DOHH2 (cell line): ENCODE measurements at regions not wholly inside any gene's neighbourhood (a gene's known extent, or its start where the extent isn't known, plus 50 kb on each side); places are given as distances from the start of the nearest gene placed in this dataset.

Experiments
- H3F3A ChIP-seq: fragments of 200-600 bp; sonication (generic), shearing (Covaris generic); 2 replicates; pipeline ENCODE4 v1.6.0; 2016; ENCODE audit warnings: antibody characterized with exemption, mild to moderate bottlenecking; ENCODE audit not compliant: control insufficient read depth, insufficient read depth
- H3K27ac ChIP-seq: fragments of 200-600 bp; sonication (generic); 2 replicates; pipeline ENCODE4 v1.5.1; 2014; ENCODE audit warnings: low read depth, mild to moderate bottlenecking, low read length, moderate library complexity
- H3K27me3 ChIP-seq: fragments of 200-600 bp; sonication (generic); 2 replicates; pipeline ENCODE4 v1.6.1; 2014; ENCODE audit warnings: mild to moderate bottlenecking, low read length, mixed read lengths; ENCODE audit not compliant: control insufficient read depth
- H3K36me3 ChIP-seq: fragments of 200-600 bp; sonication (generic); 2 replicates; pipeline ENCODE4 v1.6.1; 2014; ENCODE audit warnings: mild to moderate bottlenecking, low read length, moderate library complexity, mixed read lengths; ENCODE audit not compliant: control insufficient read depth
- H3K4me1 ChIP-seq: fragments of 200-600 bp; sonication (generic); 2 replicates; pipeline ENCODE4 v1.6.1; 2014; ENCODE audit warnings: mild to moderate bottlenecking, low read length, mixed read lengths; ENCODE audit not compliant: control insufficient read depth
- H3K4me2 ChIP-seq: fragments of 200-600 bp; sonication (generic); 2 replicates; pipeline ENCODE4 v1.6.0; 2014; ENCODE audit warnings: mild to moderate bottlenecking, low read length, moderate library complexity
- H3K4me3 ChIP-seq: fragments of 200-600 bp; sonication (generic); 2 replicates; pipeline ENCODE4 v1.5.1; 2014; ENCODE audit warnings: mild to moderate bottlenecking, low read length, mixed read lengths
- H3K79me2 ChIP-seq: fragments of 200-600 bp; sonication (generic); 2 replicates; pipeline ENCODE4 v1.6.1; 2014; ENCODE audit warnings: mild to moderate bottlenecking, low read length, mixed read lengths; ENCODE audit not compliant: control insufficient read depth
- H3K9me2 ChIP-seq: fragments of 200-600 bp; sonication (generic); replicated peaks from 2 replicates; pipeline ENCODE4 v1.6.1; 2014; ENCODE audit warnings: mild to moderate bottlenecking, low read length, mixed read lengths; ENCODE audit not compliant: control insufficient read depth
- H3K9me3 ChIP-seq: fragments of 200-600 bp; sonication (generic); 2 replicates; pipeline ENCODE4 v1.6.1; 2014; ENCODE audit warnings: antibody characterized with exemption, low read length, mixed read lengths; ENCODE audit not compliant: control insufficient read depth, insufficient read depth
- H4K20me1 ChIP-seq: fragments of 200-600 bp; sonication (generic); 2 replicates; pipeline ENCODE4 v1.6.0; 2014; ENCODE audit warnings: low read depth, mild to moderate bottlenecking, antibody characterized with exemption, low read length, moderate library complexity; ENCODE audit not compliant: control insufficient read depth, insufficient read depth
- EZH2phosphoT487 ChIP-seq: fragments of 200-600 bp; sonication (generic); IDR thresholded peaks from 2 replicates; pipeline ENCODE4 v1.6.1; 2017; ENCODE audit warnings: borderline replicate concordance, mild to moderate bottlenecking, antibody characterized with exemption, low read length, moderate library complexity, mixed read lengths
- TF ChIP-seq, protein P1 (sequence below): fragments of 200-600 bp; sonication (generic); IDR thresholded peaks from one replicate; pipeline ENCODE4 v1.5.1; 2014; ENCODE audit warnings: antibody characterized with exemption, mild to moderate bottlenecking, low read depth, low read length; ENCODE audit not compliant: poor library complexity, severe bottlenecking

DNA sequence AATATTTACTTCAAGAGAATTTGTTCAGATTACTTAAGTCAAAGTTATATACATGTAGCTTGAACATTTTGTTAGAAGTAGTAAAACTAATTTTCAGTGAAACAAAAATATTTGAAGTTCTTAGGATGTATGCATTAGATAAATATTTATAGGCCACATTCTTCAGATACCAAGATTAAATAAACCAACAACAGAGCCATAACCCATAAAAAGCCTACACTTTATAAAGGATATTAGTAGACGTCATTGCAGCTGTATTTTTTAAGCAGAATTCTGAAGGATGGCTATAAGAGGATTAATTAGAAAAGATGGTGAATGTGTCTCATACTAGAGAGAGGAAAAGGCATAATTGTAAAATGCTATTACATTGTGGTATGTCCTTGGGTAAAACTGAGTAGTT, 449.7 kb upstream of the ALCAM start:
- no peak overlapping the region for H3K27ac ChIP-seq

DNA sequence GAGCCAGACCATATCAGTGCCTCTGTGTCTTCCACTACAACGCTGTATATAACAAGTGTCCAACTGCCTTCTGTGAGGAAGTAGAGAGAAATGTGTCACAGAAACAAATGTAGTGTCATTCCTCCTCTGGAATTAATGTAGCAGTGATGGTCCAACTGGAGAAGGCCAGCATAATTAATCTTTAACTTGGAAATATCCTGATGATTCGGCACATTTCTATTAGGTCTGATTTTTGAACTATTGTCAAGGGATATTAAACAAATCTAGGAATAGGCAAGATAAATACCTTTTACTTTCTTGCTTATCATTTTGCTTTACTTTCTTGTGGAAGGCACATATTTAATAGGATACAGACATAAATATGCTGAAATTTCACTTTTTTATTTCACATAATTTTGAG, 446.2 kb upstream of the ALCAM start:
- Histone ChIP-seq H3K27ac (no peak overlapping the region), H3K9me2 (no peaks in the 10 kb centered on the region), H3F3A (no peaks in the 10 kb centered on the region), H4K20me1 (no peaks in the 10 kb centered on the region), H3K4me2 (no peak overlapping the region), H3K36me3 (no peaks in the 10 kb centered on the region), H3K9me3 (peaks cover 8% of the 10 kb centered on the region; the same call in 1 of the 2 replicates), H3K4me1 (no peaks in the 10 kb centered on the region), H3K79me2 (no peaks in the 10 kb centered on the region), H3K27me3 (no peaks in the 10 kb centered on the region), H3K4me3 (no peak overlapping the region)
- TF ChIP-seq, protein P1, sequence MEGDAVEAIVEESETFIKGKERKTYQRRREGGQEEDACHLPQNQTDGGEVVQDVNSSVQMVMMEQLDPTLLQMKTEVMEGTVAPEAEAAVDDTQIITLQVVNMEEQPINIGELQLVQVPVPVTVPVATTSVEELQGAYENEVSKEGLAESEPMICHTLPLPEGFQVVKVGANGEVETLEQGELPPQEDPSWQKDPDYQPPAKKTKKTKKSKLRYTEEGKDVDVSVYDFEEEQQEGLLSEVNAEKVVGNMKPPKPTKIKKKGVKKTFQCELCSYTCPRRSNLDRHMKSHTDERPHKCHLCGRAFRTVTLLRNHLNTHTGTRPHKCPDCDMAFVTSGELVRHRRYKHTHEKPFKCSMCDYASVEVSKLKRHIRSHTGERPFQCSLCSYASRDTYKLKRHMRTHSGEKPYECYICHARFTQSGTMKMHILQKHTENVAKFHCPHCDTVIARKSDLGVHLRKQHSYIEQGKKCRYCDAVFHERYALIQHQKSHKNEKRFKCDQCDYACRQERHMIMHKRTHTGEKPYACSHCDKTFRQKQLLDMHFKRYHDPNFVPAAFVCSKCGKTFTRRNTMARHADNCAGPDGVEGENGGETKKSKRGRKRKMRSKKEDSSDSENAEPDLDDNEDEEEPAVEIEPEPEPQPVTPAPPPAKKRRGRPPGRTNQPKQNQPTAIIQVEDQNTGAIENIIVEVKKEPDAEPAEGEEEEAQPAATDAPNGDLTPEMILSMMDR = no peak
- no peak for TF ChIP-seq EZH2phosphoT487

More for the DNA sequence above, 449.7 kb upstream of the ALCAM start:
- Histone ChIP-seq H3K4me1 (no peaks in the 10 kb centered on the region), H3K27me3 (no peaks in the 10 kb centered on the region), H3F3A (no peaks in the 10 kb centered on the region), H3K79me2 (no peaks in the 10 kb centered on the region), H3K4me2 (no peak overlapping the region), H3K36me3 (no peaks in the 10 kb centered on the region), H4K20me1 (no peaks in the 10 kb centered on the region), H3K9me3 (peaks cover 8% of the 10 kb centered on the region; the same call in 1 of the 2 replicates), H3K9me2 (no peaks in the 10 kb centered on the region), H3K4me3 (no peak overlapping the region)
- TF ChIP-seq EZH2phosphoT487 = no peak
- TF ChIP-seq, protein P1 = no peak

DNA sequence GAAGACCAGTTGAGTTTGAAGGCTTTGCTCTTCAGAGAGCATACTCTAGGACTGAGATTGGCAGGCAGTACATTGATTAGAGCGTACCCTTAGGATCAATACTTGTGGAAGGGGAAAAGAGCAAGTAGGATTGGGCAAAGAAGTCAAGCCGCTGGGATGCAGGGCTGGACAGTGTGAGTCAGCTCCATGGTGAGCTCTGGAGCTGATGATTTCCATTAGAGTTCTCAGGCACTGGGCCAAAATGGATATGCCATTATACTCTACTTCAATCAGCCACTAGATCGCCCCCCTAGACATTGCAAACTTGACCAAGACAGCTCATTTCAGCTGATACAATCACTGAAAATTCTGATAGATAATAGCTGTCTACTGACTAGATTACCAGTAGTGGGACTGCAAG, 432.7 kb upstream of the ALCAM start:
- H3K79me2 ChIP-seq = no peaks in the 10 kb centered on the region
- H3K27me3 ChIP-seq = no peaks in the 10 kb centered on the region
- H3K27ac ChIP-seq = no peak overlapping the region
- H4K20me1 ChIP-seq = no peaks in the 10 kb centered on the region
- TF ChIP-seq, protein P1 = no peak
- no peak for TF ChIP-seq EZH2phosphoT487
- H3K4me1 ChIP-seq = no peaks in the 10 kb centered on the region
- no peaks in the 10 kb centered on the region for H3K9me3 ChIP-seq
- H3K9me2 ChIP-seq = no peaks in the 10 kb centered on the region
- no peaks in the 10 kb centered on the region for H3K36me3 ChIP-seq
- H3K4me3 ChIP-seq = no peak overlapping the region
- H3F3A ChIP-seq = no peaks in the 10 kb centered on the region
- no peak overlapping the region for H3K4me2 ChIP-seq
